GM12878 (cell line): ENCODE measurements at regions not wholly inside any gene's neighbourhood (a gene's known extent, or its start where the extent isn't known, plus 50 kb on each side); places are given as distances from the start of the nearest gene placed in this dataset.

Source experiments
- TF ChIP-seq, protein P1 (sequence below), 3 experiments: IDR thresholded peaks in 2 of 3; conservative IDR thresholded peaks in 1 of 3; 2 replicates each; pipeline ENCODE4 v1.5.1; 2011; ENCODE audit warnings: low read depth in 3 of 3, low read length in 3 of 3, mild to moderate bottlenecking in 3 of 3, control low read depth in 2 of 3, moderate library complexity in 2 of 3, inconsistent platforms in 1 of 3, mixed read lengths in 1 of 3; ENCODE audit not compliant: control insufficient read depth in 2 of 3, insufficient read depth in 1 of 3; ENCODE audit errors: extremely low read depth in 1 of 3
- TF ChIP-seq, protein P2 (sequence below): IDR thresholded peaks from 2 replicates; pipeline ENCODE4 v1.6.1; 2012; ENCODE audit warnings: low read depth, low read length, improper control_type of control experiment

DNA sequence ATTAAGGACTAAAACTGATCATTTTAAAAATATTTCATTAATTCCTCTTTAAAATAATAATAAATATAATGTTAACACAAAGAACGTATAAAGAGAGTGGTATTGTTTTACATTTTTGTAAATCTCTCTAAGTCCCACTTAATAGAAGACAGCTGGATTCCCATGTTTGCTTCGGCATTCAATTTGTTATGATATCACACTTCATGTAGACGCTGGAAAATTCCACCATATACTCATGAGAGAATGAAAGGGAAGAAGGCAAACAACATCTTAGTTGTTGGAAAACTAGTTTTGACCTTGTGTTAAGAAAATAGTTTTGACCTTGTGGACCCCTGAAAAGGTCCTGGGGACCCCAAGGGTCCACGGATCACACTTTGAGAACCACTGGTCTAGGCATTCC is 85.3 kb upstream of the MGMT start:
- TF ChIP-seq, protein P1, sequence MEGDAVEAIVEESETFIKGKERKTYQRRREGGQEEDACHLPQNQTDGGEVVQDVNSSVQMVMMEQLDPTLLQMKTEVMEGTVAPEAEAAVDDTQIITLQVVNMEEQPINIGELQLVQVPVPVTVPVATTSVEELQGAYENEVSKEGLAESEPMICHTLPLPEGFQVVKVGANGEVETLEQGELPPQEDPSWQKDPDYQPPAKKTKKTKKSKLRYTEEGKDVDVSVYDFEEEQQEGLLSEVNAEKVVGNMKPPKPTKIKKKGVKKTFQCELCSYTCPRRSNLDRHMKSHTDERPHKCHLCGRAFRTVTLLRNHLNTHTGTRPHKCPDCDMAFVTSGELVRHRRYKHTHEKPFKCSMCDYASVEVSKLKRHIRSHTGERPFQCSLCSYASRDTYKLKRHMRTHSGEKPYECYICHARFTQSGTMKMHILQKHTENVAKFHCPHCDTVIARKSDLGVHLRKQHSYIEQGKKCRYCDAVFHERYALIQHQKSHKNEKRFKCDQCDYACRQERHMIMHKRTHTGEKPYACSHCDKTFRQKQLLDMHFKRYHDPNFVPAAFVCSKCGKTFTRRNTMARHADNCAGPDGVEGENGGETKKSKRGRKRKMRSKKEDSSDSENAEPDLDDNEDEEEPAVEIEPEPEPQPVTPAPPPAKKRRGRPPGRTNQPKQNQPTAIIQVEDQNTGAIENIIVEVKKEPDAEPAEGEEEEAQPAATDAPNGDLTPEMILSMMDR (IDR thresholded peaks at IDR 0.05 in 2 of 3, conservative IDR thresholded peaks at IDR 0.05 in 1 of 3; ENCODE audit: control insufficient read depth in 2 of 3, extremely low read depth in 1 of 3, insufficient read depth in 1 of 3, low read depth in 3 of 3, low read length in 3 of 3), result no peak
- TF ChIP-seq, protein P2, sequence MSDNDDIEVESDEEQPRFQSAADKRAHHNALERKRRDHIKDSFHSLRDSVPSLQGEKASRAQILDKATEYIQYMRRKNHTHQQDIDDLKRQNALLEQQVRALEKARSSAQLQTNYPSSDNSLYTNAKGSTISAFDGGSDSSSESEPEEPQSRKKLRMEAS, result no peak
